ENCODE measurements at regions not wholly inside any gene's neighbourhood (a gene's known extent, or its start where the extent isn't known, plus 50 kb on each side); places are given as distances from the start of the nearest gene placed in this dataset.

DNA sequence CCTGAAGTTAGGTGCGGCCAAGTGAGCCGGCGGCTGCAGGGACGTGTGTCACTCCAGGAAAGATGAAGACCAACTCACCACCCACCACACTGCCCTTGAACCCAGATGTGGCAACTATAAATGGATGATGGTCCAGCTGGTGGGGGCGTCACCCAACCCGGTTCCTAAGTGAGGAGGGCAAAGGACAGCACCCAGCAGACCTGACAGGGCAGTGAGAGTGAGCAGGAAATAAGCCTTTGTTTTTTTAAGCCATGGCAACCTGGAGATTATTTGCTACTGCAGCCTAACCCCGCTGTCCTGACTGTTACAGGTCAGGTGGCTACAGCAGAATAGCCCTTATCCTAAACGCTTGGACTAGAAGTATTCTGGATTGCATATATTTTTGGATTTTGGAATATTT, 228.9 kb downstream of the CTTN start:
- no peak for DNase-seq (ENCODE audit: low spot score)

DNA sequence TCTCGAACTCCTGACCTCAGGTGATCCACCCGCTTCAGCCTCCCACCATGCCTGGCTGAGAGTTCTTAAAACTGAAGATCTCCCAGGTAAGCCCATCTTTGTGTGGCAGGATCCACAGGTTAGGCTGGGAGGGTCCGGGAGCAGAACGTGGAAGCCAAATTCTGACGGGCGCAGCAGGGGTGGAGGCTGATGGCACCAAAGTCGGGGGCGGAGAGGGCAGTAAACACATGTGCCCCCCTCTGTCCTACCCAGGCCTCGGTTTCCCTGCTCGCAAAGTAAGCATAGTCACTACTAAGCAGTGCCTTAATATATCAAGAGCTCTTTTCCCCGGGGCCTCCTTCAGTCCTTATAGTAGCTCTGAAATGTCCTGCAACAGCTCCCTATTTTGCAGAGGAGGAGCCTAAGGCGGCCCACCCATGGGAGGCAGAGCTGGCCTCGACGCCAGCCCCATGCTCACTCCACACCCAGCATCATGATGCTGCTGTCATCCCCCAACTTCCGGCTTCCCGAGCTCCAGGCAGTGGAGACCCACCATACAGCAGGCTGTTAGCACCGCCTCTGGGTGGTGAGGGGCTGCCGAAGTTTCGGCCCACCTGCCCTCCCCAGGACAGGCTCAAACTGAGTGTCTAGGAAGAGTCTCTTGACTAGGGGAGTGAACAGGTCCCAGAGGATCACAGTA, 230.0 kb downstream of the CTTN start:
- DNase-seq (ENCODE audit: low spot score), result no peak

DNA sequence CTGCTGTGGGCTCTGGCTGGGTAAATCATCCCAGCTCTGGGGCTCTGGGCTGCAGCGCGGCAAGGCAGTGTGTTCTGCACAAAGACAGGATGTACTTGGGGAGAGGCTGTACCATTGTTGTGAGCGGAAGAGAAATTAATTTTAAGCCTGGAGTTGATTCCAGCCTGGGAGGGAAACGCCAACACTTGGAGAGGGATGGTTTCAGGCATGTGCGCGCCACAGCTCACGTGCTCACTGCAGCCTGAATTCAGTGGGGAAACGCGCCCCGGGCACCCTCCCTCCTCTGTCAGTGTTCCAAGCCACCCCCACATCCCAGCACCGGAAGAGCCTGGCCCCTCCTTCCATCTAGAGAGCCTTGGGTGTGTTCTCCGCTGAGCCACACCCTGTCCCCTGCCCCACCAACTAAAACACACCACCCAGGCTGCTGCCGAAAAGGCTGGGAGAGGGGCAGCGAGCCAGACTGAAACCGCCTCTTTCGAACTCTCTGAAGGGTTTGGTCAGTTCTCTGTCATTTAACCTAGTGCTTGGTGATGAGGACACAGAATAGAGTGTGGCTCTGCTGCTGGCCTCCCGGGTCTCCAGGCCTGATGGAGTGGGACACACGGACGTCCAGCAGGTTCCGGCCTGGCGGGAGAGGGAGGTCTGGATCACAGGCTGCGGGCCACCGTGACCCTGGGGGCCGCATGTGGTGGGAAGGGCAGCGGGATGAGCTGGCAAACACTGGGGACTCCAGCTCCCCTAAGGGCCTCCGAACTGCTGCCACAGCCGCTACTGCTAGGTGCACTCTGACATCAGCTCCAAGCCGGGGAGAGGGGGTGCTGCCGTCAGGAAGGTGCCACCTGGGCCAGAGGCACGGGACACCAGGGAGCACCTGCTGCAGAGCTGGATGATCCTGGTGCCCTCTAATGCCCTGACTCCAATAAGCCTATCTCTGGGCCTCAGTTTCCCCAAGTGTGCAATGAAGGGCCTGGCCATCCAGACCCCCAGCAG, 230.8 kb downstream of the CTTN start:
- DNase-seq (ENCODE audit: low spot score), result no peak

DNA sequence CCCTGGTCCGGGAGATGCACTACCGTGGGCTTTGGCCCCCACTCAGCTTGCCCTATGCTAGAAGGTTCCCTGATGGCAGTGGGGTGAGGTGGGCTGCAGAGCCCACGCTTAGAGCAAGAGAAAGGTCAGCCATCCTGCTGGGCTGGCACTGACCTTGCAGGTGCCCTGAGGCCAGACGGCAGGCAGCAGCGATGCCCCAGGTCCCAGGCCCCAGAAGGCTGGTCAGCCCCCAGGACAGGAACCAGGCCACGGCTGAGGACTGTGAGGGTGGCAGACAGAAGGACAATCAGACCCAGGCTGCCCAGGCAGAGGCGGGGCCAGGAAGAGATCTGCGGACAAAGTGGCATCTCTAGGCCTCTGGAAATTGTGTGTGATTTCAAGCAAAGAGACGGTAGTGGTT, 231.7 kb downstream of the CTTN start:
- DNase-seq (ENCODE audit: low spot score), result no peak

DNA sequence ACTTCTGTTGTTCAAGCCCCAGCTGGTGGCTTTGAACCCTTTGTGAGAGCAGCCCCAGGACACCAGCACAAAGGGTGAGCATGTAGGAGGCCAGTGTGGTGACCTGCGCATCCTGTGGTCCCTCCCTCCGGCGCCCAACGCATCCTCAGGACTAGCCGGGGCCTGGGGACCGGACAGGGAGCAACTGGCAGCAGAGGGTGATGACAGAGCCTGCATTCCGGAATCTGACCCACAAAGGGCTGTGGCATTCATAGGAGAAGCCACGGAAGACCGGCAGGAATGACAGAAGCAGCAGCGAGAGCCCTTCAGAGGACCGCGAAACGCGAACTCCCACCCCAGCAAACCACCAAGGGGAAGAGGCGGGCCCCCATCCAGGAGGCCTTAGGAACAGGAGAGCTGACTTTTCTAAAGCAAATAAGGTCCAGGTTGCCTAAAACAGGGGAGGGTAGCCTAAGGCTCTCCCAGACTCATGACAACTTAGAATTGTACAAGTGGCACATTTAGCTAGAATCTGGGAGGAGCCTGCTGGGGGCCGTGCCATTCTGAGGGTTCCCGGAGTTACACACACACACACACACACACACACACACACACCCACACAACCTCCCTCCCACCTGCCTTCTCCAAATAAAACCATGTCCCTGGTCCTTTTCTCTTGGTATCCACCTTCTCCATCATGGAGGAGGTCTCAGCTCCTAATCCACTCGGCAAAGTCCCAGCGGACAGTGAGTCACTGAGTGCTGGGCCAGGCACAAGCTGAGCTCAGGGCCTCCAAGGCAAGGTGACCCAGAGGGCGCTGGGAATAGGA, 232.7 kb downstream of the CTTN start:
- DNase-seq (ENCODE audit: low spot score), result no peak

DNA sequence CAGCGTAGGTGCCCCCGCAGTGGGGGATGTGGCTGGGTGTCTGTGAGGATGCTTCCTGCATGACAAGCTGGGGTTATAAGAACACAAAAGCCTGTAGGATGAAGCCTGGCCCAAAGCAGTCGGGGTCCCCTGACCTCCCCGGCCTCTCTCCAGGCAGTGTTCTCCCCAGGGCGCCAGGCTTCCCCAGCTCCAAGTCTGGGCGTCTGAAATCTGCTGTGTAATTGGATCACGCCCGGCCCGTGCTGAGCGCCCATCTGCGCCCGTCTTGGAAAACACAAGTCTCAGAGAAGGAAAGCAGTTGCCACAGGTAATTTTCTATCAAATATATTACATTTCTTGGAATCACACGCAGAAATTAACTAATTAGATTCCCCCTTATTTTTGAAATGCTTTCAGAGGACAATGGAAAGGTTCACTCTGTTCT, 233.3 kb downstream of the CTTN start:
- DNase-seq (ENCODE audit: low spot score), result no peak

DNA sequence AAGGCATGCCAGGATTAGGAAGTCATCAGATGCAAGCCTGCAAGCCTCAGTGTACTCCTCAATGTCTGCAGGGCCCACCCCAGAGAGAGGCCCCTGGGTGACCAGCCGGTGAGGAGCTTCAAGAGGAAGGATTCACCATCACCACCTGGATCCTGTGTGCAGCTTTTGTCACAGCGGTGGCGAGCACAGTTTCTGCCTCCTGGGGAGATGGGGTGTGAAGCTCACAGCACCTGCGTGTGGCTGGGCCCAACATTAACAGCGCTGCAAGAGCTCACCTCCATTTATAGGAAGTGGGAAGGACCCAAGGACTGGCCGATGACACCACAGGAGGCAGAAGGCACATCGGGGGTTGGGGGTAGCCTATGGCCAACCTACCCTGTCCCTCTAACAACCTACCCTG, 235.3 kb downstream of the CTTN start:
- DNase-seq (ENCODE audit: low spot score), result no peak

DNA sequence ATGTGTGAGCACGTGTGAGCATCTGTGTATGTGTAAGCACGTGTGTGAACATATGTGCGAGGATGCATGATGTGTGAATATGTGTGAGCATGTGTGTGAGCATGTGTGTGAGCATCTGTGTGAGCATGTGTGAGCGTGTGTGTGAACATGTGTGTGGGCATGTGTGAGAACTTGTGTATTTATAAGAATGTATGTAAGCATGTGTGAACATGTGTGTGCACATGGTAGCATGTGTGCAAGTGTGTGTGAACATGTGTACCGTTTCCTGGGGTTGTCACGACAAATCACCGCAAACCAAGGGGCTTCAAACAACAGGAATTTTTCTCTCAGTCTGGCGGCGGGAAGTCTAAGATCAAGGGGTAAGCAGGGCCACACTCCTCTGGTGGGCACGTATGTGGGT, 238.3 kb downstream of the CTTN start:
- no peak for DNase-seq (ENCODE audit: low spot score)

DNA sequence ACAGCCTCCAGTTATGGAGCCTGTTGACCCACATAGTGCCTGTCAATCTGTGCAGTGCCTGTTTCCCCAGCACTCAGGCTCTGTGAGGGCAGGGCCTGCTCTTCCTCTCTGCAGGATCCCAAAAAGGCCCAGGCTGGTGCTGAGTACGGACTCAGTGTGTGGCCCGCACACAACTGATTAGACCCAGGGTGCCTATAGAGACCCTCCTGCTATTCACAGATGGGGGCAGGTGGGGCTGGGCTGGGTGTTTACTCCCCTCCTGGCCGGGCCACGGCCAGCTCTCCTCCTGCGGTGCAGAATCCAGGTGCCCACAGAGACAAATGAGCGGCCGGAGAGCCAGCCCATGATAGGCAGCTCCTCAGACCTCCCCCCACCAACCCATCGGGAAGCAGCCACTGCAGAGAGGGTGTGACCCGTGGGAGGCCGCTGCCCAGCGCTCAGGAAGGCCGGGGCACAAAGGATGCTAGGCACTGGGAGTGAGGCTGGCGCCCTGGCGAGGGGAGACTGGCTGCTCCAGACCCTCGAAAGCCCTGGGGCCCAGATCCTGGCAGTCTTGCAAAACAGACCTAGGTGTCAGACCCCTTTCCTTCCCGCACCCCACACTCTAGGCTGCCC, 239.0 kb downstream of the CTTN start:
- no peak for DNase-seq (ENCODE audit: low spot score)

DNA sequence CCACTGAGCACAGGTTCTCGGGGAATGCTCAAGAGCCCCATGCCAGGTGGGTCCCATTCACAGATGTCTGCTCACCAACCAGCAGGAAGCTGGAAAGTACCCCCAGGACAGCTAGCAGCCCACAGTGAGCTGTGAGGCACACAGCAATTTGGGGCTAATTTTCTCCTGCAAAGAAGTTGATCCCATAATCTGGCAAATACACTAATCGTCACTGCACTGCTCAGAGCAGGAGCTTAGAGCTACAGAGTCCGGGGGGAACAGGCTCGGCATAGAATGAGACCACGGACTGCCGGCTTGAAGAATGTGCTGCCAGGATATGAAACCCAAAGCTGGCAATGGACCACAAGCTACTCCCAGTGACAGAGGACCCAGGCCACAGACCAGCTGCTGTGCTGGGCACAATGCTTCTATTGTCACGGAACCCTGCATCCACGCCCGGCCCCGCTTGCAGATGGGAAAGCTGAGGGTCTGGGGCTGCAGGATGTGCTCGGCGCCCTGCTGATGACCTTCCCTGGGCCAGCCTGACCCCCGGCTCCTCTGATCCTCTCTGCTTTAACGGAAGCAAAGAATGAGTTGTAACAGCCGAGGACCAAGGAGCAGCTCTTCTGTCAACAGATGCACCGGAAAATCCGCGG, 239.7 kb downstream of the CTTN start:
- DNase-seq (ENCODE audit: low spot score), result no peak

DNA sequence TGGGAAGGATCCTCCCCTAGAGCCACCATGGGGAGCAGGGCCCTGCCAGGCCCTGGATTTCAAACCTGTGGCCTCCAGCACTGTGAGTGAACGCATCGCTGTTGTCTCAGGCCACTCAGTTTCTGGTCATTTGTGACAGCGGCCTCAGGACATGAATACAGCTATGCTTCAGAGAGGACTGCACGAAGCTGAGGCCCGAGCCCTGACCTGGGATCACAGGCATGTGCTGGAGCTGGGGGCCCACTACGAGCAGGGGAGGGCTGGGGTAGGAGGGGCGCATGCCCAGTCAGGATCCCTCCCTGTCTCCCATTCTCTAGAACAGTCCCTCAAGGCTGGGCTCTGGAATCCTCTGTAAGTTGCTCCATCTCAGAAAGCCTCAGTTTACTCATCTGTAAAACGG, 242.1 kb downstream of the CTTN start:
- DNase-seq (ENCODE audit: low spot score), result no peak

DNA sequence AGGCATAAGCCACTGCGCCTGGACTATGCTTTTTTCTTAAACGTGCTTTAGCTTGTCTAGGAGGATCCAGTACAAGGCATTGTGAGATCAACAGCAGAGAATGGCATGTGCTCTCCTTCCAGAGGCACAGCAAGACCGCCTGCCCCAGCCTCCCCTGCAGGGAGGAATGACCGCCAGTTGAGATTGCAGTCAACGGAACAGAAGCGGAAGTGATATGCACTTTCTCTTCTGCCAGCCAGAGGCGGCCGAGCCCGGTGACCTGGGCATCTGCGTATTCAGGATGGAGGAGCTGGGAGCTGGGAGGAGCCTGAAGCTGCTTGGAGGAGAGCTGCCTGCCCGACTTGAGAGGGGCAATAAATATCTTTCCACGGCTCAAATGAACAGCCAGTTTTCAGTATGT, 243.0 kb downstream of the CTTN start:
- no peak for DNase-seq (ENCODE audit: low spot score)

DNA sequence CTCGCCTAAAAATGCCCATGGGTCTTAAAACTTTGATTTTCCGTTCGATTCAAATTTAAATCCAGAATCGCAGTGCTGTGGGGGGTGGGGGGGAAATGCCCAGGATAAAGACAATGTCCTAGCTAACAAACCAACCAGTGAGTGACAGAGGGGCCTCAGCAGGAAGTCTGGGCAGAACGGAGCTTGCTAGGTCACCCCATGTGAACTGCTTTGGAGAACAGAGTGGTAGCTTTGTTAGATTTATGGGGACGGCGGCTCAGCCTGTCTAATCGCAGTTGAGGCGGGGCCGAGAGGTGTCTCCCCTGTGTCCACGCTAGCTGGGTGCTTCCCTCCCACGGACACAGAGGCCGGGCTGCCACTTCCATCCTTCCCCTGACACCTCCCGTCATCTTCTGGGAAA, 243.9 kb downstream of the CTTN start:
- DNase-seq (ENCODE audit: low spot score), result no peak

DNA sequence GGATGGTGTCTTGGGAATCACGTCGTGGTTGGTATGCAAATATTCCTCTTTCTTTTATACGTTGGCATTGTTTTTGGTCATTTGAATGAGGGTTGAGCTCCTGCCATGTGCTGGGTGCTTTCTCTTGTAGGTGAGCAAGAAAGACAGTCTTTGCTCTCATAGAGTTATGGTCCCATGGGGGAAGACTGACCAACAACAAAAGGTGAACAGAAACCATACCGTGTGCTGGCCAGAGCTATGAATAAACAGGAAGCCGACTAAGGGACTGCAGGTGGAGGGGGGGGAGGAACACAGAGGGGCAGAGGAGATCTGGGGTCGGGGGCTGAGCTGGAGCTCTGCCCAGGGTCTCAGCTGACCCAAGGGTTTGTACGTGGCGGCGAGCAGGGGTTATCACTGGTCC, 245.3 kb downstream of the CTTN start:
- no peak for DNase-seq (ENCODE audit: low spot score)

DNA sequence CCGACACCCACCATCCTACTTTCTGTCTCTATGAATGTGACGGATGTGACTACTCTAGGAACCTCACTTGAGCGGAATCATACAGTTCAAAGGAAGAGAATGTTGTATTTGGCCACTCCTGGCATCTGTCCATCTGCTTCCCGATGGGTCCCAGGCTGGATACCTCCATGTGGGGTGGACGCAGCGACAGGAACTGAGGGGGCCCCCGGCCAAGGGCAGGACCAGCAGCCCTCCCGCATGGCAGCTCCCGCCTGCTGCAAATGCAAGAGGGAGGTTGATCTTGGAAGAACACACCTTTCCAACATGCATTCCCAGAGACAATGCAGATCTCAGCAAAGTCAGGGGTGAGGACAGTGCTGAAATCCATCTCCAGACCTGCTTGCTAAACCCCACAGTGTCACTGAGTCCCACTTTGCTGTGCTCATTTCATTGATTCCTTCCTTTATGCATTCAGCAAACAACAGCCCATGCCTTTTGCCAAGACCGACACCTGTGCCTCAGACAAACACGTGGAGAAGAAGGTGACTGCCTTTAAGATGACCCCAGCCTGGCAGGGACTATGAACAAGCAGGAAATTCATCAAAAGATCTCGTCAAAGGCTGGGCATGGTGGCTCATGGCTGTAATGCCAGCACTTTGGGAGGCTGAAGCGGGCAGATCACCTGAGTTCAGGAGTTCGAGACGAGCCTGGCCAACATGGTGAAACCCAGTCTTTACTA, 246.2 kb downstream of the CTTN start:
- DNase-seq (ENCODE audit: low spot score), result no peak

DNA sequence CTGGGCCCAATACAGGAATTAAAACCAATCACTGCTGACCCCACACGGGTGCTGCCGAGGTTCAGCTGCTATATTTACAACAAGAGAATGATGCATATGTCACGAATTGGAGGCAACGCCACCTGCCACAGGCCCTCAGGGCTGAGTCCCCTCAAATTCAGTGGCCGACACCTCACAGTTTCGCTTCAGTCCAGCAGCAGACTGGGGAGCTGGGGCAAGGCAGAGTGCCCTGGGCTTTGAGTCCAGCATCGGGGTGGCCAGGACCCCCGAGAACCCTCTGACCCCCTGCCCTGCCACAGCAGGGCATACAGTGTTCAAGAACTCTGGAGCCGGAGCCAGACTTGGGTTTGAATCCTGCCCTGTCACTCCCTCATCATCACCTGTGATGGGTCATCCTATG, 247.2 kb downstream of the CTTN start:
- no peak for DNase-seq (ENCODE audit: low spot score)

DNA sequence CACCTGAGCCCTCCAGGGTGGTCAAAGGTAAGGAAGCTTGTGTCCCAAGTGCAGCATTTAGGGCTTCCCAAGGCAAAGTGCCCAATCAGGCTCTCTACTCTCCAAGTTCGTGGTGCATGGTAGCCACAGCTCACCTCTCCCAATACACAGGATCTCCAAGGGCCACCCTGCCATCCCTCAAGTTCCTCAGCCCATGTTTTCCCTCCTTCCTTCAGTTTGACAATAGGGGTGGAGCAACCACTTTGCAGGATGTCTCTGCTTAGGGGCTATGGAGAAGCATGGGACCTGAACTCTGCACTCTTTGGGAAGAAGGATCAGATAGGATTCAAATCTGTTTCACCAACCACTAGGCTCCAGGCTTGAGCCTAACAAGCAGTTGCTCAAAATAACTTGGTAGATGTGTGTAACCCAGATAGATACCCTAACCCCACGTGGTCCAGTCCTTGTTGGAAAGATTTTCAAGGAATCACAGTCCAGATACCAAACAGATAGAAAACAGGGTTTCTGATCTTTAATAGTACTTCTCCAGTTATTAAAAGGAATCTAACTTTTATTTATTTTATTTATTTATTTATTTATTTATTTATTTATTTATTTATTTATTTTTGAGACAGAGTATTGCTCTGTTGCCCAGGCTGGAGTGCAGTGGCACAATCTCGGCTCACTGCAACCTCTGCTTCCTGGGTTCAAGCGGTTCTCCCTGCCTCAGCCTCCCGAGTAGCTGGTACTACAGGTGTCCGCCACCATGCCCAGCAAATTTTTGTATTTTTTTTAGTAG, 248.1 kb downstream of the CTTN start:
- DNase-seq (ENCODE audit: low spot score), result no peak

DNA sequence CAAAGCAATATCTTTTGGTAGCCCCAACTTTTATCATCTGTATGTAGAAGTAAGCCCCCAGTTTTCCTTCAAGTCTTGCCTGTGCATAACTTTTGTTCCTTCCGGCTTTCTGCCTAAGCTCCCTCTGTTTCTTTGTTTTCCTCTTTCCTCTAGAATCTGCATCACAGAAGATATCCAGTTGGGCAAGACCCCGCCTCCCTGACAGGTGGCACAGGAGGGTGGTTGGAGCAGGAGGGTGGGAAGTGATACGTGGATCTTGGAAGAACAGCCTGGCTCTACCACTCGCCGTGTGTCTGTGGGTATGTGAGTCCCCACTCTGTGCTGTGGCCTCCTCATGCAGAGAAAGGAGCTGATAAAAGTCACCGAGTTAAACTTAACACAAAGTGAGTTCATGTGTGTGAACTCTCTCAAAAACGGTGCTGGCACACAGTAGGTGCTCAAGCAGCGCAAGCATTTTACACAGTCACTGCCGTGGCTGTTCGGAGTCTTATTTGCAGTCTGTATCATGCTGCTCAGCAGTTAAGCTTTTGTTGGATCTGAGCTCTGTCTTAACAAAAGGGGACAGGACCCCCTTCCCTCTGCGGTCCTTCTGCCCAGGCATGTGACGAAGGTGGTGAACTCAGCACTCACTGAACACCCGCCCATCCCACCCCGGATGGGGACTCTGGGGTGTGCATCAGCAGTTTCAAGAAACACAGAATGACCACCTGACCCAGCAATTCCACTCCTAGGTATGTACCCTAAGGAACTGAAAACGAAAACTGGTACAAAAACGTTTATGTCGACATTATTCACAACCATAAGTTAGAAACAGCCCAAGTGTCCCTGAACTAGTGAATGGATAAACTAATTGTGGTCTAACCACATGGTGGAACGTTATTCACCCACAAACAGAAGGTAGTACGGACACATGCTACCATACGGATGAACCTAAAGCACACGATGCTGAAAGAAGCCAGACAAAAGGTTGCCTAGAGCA, 249.1 kb downstream of the CTTN start:
- no peak for DNase-seq (ENCODE audit: low spot score)

All from NAMALWA (cell line).